ENCODE measurements at regions not wholly inside any gene's neighbourhood (a gene's known extent, or its start where the extent isn't known, plus 50 kb on each side); places are given as distances from the start of the nearest gene placed in this dataset.
"Not testable (repeated sequence)": the region's sequence is repeated elsewhere in the genome, so short reads cannot be mapped to it uniquely, and the experiment has no call there.

GRCh38 chr2:37746883-37747282 is 75.4 kb upstream of the CDC42EP3 start:
- Histone ChIP-seq H3K4me1 (no peaks in the 10 kb centered on the region), H3K27ac (no peak overlapping the region), H3K9me3 (no peaks in the 10 kb centered on the region), H3K27me3 (no peaks in the 10 kb centered on the region), H3K4me3 (no peak overlapping the region), H3K36me3 (no peaks in the 10 kb centered on the region)
- no peak for DNase-seq (ENCODE audit: low spot score in 2 of 2)
- 95% methylated on average over 3 of the region's 3 CpGs for WGBS, 2 donors
- TF ChIP-seq EP300 (IDR thresholded peaks at IDR 0.05), result no peak
- no peak for TF ChIP-seq CTCF (IDR thresholded peaks at IDR 0.05)
- no peak for TF ChIP-seq POLR2A (IDR thresholded peaks at IDR 0.05)

- no peak overlapping the region for H3K27ac ChIP-seq
- H3K27me3 ChIP-seq, result no peaks in the 10 kb centered on the region
- H3K4me1 ChIP-seq, result no peaks in the 10 kb centered on the region
- H3K36me3 ChIP-seq, result no peaks in the 10 kb centered on the region
- no peak for TF ChIP-seq POLR2A (IDR thresholded peaks at IDR 0.05)
- no peak for TF ChIP-seq EP300 (IDR thresholded peaks at IDR 0.05)
- TF ChIP-seq CTCF (IDR thresholded peaks at IDR 0.05), result no peak
- H3K9me3 ChIP-seq, result no peaks in the 10 kb centered on the region
- no peak overlapping the region for H3K4me3 ChIP-seq
- WGBS, 2 donors, result 68 to 72% methylated on average over 4 of the region's 4 CpGs
- no peak for DNase-seq (ENCODE audit: low spot score in 2 of 2)
Observed at GRCh38 chr2:37748541-37748940, 77.1 kb upstream of the CDC42EP3 start.

- H3K36me3 ChIP-seq; H3K27ac ChIP-seq; H3K4me3 ChIP-seq; DNase-seq (ENCODE audit: low spot score in 2 of 2); H3K4me1 ChIP-seq; H3K9me3 ChIP-seq; H3K27me3 ChIP-seq: not testable (repeated sequence)
Observed at GRCh38 chr2:37750286-37750685, 78.8 kb upstream of the CDC42EP3 start.

GRCh38 chr2:37752766-37753165 is 81.3 kb upstream of the CDC42EP3 start:
- Histone ChIP-seq H3K4me1 (no peaks in the 10 kb centered on the region), H3K27ac (no peak overlapping the region), H3K9me3 (no peaks in the 10 kb centered on the region), H3K27me3 (no peaks in the 10 kb centered on the region), H3K36me3 (no peaks in the 10 kb centered on the region), H3K4me3 (no peak overlapping the region)
- WGBS, 2 donors, result 94 to 95% methylated on average over 4 of the region's 4 CpGs
- DNase-seq (ENCODE audit: low spot score in 2 of 2), result no peak
- TF ChIP-seq POLR2A (IDR thresholded peaks at IDR 0.05), result no peak

GRCh38 chr2:37753758-37754157 is 82.3 kb upstream of the CDC42EP3 start:
- Histone ChIP-seq H3K27me3 (no peaks in the 10 kb centered on the region), H3K9me3 (no peaks in the 10 kb centered on the region), H3K4me3 (no peak overlapping the region), H3K4me1 (no peaks in the 10 kb centered on the region), H3K36me3 (no peaks in the 10 kb centered on the region), H3K27ac (no peak overlapping the region)
- 88% methylated on average over 8 of the region's 8 CpGs for WGBS, 2 donors
- no peak for TF ChIP-seq CTCF (IDR thresholded peaks at IDR 0.05)
- TF ChIP-seq POLR2A (IDR thresholded peaks at IDR 0.05), result no peak
- TF ChIP-seq EP300 (IDR thresholded peaks at IDR 0.05), result no peak
- no peak for DNase-seq (ENCODE audit: low spot score in 2 of 2)

GRCh38 chr2:37755961-37756559 is 84.6 kb upstream of the CDC42EP3 start:
- not testable (repeated sequence) for DNase-seq (ENCODE audit: low spot score in 2 of 2); H3K27ac ChIP-seq; H3K4me1 ChIP-seq; H3K4me3 ChIP-seq; H3K36me3 ChIP-seq; H3K27me3 ChIP-seq; H3K9me3 ChIP-seq
- WGBS, 2 donors, result 94% methylated on average over 1 of the region's 1 CpG

- H3K27me3 ChIP-seq, H3K4me3 ChIP-seq, H3K27ac ChIP-seq: not testable (repeated sequence)
Observed at GRCh38 chr2:37757456-37757855, 86.0 kb upstream of the CDC42EP3 start.

GRCh38 chr2:37758141-37758601 is 86.7 kb upstream of the CDC42EP3 start:
- not testable (repeated sequence) for H3K27ac ChIP-seq; H3K9me3 ChIP-seq; H3K27me3 ChIP-seq; H3K4me3 ChIP-seq; DNase-seq (ENCODE audit: low spot score in 2 of 2); H3K36me3 ChIP-seq
- 65 to 77% methylated on average over 1 of the region's 1 CpG for WGBS, 2 donors
- H3K4me1 ChIP-seq, result peaks cover 0 to 13% (median 0%) of the 10 kb centered on the region in 4 donors

More at GRCh38 chr2:37757456-37757855, 86.0 kb upstream of the CDC42EP3 start:
- not testable (repeated sequence) for H3K4me1 ChIP-seq; H3K36me3 ChIP-seq; DNase-seq (ENCODE audit: low spot score in 2 of 2); H3K9me3 ChIP-seq

GRCh38 chr2:37759989-37760388 is 88.5 kb upstream of the CDC42EP3 start:
- H3K36me3 ChIP-seq; H3K9me3 ChIP-seq; DNase-seq (ENCODE audit: low spot score in 2 of 2); H3K27ac ChIP-seq; H3K4me3 ChIP-seq; H3K27me3 ChIP-seq: not testable (repeated sequence)
- 96 to 97% methylated on average over 1 of the region's 1 CpG for WGBS, 2 donors
- H3K4me1 ChIP-seq, result peaks cover 0 to 13% (median 0%) of the 10 kb centered on the region in 4 donors
